Astrocyte of the cerebellum (primary cell): ENCODE measurements at regions not wholly inside any gene's neighbourhood (a gene's known extent, or its start where the extent isn't known, plus 50 kb on each side); places are given as distances from the start of the nearest gene placed in this dataset.
"Not testable (repeated sequence)": the region's sequence is repeated elsewhere in the genome, so short reads cannot be mapped to it uniquely, and the experiment has no call there.

Experiments used
- DNase-seq: peaks from one replicate; pipeline ENCODE4 v3.0.0-alpha.2; 2011; ENCODE audit warnings: low read depth
- H3K4me3 ChIP-seq: 2 replicates; pipeline ENCODE4 v1.5.1; 2011; ENCODE audit warnings: mild to moderate bottlenecking, low read depth, low read length, moderate library complexity
- in situ Hi-C: cut with HindIII; loops from 2 replicates; pipeline ENCODE4 v1.10.0; 2017; ENCODE audit warnings: low sequenced_read_pairs
- TF ChIP-seq, protein P1 (sequence below): IDR thresholded peaks from 2 replicates; pipeline ENCODE4 v1.5.1; 2012; ENCODE audit warnings: low read length, low read depth, moderate library complexity, mild to moderate bottlenecking; ENCODE audit errors: missing control alignments

DNA sequence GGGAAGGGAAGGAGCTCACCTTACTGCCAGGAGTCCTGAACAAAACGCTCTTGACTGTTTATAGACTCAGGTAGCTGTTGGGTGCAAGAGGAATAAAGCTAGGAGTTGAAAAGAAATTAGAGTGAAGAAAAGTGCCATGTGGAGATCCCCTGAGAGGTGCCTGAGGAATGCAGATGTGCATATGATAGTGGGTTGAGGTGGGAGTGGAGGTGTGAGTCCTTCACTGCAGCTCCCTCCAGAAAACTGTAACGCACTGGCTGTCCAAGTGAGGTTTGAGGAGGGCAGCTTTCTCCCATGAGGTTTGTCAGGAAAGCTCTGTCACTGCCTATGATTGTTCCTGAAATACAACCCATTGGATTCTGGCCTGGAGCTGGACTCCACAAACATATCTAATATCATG is 904.8 kb upstream of the POT1 start:
- H3K4me3 ChIP-seq: no peak overlapping the region
- DNase-seq: no peak
- TF ChIP-seq, protein P1, sequence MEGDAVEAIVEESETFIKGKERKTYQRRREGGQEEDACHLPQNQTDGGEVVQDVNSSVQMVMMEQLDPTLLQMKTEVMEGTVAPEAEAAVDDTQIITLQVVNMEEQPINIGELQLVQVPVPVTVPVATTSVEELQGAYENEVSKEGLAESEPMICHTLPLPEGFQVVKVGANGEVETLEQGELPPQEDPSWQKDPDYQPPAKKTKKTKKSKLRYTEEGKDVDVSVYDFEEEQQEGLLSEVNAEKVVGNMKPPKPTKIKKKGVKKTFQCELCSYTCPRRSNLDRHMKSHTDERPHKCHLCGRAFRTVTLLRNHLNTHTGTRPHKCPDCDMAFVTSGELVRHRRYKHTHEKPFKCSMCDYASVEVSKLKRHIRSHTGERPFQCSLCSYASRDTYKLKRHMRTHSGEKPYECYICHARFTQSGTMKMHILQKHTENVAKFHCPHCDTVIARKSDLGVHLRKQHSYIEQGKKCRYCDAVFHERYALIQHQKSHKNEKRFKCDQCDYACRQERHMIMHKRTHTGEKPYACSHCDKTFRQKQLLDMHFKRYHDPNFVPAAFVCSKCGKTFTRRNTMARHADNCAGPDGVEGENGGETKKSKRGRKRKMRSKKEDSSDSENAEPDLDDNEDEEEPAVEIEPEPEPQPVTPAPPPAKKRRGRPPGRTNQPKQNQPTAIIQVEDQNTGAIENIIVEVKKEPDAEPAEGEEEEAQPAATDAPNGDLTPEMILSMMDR: no peak
- in situ Hi-C loops: no loop called here

DNA sequence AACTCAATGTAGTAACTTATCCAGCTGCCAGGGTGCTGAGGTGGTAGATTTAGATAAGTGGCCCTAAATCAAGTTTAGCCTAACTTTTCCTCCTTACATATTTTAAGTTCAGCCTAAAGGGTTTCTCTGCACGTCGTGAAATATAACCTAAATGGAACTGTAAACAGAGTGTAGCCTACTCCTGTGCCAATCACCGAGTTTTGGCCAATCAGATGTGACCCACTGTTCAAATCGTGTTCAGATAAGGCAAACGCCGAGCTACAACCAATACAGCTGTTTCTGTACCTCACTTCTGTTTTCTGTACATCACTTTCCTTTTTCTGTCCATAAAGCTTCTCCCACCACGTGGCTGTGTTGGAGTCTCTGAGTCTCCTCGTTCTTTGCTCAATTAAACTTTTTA is 904.2 kb upstream of the POT1 start:
- H3K4me3 ChIP-seq: no peak overlapping the region
- TF ChIP-seq, protein P1: no peak
- in situ Hi-C loops: no loop called here
- no peak for DNase-seq

DNA sequence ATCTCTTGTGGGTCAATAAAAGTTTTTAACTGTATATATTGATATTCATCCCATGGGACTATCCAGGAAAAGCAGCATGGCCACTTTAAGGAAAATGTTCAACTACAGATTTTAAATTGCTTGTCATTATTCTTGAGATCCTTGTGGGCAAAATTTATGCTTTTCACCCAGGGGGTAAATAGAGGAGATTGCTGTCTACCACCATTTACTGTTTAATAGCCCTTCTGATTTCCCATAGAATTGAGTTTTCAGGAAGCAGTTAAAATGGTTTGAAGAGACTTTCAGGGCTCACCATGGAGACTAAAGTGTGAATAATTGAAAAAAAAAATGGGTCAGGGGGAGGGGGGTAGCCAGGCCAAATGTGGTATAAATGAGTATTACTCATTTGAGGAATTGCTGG is 901.1 kb upstream of the POT1 start:
- no peak overlapping the region for H3K4me3 ChIP-seq
- TF ChIP-seq, protein P1: no peak
- no peak for DNase-seq
- in situ Hi-C loops: no loop called here

DNA sequence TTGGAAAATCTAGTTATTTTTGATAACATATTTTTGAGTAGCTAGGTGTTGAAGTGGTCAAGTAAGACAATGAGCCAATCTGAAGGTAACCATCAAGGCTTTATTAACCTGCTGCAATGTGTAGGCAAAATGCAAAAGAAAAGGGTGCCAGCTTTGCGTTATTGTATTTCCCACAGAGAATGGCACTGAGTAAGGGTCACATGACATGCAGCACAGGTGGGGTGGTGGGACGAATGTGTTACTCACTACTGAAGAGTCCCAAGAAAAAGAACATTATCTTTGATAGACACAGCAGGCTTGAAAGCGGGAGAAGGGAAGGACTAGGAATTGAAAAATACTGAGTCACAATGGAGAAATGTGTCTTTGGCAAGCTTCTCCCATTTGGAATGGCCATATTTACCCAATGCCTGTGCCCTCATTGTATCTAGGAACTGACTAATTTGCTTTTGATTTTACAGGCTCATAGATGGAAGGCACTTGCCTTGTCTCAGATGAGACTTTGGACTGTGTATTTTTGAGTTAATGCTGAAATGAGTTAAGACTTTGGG is 898.6 kb upstream of the POT1 start:
- TF ChIP-seq, protein P1: no peak
- peak; percentile 23 for DNase-seq
- in situ Hi-C loops: no loop called here
- H3K4me3 ChIP-seq: no peak overlapping the region

DNA sequence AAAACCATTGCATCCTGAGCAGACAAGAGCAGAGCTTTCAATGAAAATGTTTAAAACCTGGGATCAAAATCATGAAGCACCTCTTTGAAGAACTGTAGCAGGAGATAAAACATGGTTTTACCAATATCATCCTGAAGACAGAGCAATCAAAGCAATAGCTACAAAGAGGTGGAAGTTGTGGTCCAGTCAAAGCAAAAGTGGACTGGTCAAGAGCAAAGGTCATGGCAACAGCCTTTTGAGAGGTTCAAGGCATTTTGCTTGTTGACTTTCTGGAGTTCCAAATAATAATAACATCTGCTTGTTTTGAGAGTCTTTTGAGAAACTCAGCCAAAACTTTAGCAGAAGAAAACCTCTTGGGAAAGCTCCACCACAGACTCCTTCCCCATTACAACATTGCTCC is 893.9 kb upstream of the POT1 start:
- H3K4me3 ChIP-seq: no peak overlapping the region
- in situ Hi-C loops: no loop called here
- TF ChIP-seq, protein P1: no peak
- no peak for DNase-seq

DNA sequence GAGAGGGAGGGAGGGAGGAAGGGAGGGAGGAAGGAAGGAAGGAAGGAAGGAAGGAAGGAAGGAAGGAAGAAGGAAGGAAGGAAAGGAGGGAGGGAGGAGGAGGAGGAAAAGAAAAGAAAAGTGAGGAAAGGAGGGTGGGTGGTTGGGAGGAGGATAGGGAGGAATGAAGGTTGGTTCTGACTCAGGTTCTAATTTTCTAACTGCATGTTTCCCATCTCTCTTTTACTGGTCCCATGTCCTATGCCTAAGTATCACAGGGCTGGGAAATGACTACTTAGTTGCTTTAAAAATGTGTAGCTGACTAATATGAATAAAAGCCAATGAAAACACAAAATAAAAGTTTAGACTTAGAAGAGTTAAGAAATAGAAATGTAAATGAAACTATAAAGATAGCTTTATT is 890.9 kb upstream of the POT1 start:
- in situ Hi-C loops: no loop called here
- TF ChIP-seq, protein P1: no peak

DNA sequence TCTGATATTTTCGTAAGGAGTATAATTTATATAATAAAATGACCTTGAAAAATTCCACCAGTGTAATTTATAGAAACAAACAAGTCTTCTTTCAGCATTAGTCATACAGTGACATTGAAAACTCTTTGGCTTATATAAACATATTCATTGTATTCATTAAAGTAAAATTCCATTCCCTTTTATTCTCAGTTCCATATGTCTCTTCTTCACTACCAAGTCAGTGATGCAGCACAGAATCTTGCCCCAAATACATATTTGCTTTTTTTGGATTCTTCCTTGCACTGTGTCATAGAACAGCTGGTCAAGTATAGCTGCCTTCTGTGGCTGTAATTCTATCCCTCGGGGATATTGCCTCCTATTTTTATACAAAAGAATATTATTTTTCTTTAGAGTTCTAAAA is 884.5 kb upstream of the POT1 start:
- H3K4me3 ChIP-seq: no peak overlapping the region
- TF ChIP-seq, protein P1: no peak
- in situ Hi-C loops: no loop called here
- peak; percentile 13 for DNase-seq

More for the DNA sequence above, 890.9 kb upstream of the POT1 start:
- no peak for DNase-seq
- no peak overlapping the region for H3K4me3 ChIP-seq

DNA sequence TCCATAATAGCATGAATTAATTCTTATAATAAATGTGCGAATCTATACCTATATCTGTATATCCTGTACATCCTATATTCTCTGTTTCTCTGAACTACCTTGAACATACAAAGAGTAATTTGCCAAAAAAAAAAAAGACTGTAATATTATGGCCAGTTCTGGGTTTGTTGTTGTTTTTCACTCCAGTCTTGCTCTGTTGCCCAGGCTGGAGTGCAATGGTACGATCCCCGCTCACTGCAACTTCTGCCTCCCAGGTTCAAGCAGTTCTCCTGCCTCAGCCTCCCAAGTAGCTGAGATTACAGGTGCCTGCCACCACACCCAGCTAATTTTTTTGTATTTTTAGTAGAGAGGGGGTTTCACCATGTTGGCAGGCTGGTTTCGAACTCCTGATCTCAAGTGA is 876.9 kb upstream of the POT1 start:
- in situ Hi-C loops, DNase-seq: not testable (repeated sequence)

More for the DNA sequence above, 876.9 kb upstream of the POT1 start:
- not testable (repeated sequence) for H3K4me3 ChIP-seq
